ENCODE measurements at regions not wholly inside any gene's neighbourhood (a gene's known extent, or its start where the extent isn't known, plus 50 kb on each side); places are given as distances from the start of the nearest gene placed in this dataset.

DNA sequence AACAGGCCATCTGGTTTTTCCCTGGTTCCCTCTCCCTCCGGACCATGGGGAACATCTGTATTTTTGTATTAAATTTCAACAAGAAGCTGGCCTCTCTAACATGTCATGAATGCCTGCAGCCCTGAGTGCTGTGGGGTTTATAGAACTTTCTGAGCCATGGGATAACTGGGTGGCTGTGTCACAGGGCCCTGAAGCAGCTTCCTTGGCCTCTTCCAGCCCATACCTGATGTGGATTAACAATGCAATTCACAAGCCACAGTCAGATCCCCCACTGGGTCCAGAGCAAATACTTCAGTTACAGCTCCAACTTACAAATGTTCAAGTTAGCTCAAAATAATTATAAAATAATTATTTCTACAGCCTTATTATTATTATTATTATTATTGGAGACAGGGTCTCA lies 307.8 kb upstream of the CELF4 start:
- TF ChIP-seq, protein P1, sequence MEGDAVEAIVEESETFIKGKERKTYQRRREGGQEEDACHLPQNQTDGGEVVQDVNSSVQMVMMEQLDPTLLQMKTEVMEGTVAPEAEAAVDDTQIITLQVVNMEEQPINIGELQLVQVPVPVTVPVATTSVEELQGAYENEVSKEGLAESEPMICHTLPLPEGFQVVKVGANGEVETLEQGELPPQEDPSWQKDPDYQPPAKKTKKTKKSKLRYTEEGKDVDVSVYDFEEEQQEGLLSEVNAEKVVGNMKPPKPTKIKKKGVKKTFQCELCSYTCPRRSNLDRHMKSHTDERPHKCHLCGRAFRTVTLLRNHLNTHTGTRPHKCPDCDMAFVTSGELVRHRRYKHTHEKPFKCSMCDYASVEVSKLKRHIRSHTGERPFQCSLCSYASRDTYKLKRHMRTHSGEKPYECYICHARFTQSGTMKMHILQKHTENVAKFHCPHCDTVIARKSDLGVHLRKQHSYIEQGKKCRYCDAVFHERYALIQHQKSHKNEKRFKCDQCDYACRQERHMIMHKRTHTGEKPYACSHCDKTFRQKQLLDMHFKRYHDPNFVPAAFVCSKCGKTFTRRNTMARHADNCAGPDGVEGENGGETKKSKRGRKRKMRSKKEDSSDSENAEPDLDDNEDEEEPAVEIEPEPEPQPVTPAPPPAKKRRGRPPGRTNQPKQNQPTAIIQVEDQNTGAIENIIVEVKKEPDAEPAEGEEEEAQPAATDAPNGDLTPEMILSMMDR (IDR thresholded peaks at IDR 0.05; ENCODE audit: insufficient read depth, low read depth, low read length) = no peak
- no peak for TF ChIP-seq EZH2 (IDR thresholded peaks at IDR 0.05; ENCODE audit: insufficient read depth, low read length)
